Epidermal melanocyte (primary cell): ENCODE measurements at regions not wholly inside any gene's neighbourhood (a gene's known extent, or its start where the extent isn't known, plus 50 kb on each side); places are given as distances from the start of the nearest gene placed in this dataset.
"Not testable (repeated sequence)": the region's sequence is repeated elsewhere in the genome, so short reads cannot be mapped to it uniquely, and the experiment has no call there.

ENCODE experiments used
- DNase-seq: peaks from one replicate; pipeline ENCODE4 v3.0.0; 2011; ENCODE audit warnings: low spot score; ENCODE audit not compliant: insufficient read length

DNA sequence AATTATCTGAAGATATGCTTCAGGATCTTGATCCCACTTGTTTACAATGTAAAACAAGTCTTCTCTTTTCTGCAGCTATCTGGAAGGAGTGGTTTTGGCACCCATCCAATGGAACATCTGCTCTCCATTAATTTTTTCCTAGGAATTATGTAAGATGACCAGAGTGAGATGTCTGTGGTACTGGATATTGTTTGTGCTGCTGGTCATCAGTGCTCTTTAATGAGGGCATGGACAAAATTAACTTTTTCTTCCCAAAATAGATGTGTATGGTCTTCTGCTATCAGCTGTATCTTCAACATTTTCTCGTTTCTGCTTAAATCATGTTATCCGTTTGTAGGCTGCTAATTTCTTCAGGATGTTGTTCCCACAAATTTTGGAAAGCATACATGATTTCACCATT lies 415.4 kb upstream of the KLHL1 start:
- no peak for DNase-seq

- DNase-seq, result no peak
These were observed 412.2 kb upstream of the KLHL1 start for GRCh38 chr13:70520275-70521036.

GRCh38 chr13:70518081-70518480 lies 409.8 kb upstream of the KLHL1 start:
- no peak for DNase-seq

DNA sequence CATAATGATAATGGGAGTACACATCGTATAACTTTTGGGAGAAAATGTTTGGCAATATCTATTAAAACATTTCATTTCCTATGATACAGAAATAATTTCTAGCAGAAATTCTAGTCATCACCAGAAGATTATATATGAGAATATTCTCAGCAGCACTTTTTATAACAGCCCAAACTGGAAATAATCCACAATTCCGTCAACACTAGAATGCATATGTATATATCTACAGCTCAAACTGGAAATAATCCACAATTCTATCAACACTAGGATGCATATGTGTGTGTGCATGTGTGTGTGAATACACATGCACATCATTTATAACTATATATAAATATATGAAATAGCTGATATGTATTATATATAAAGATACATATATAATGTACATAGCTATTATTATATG lies 408.0 kb upstream of the KLHL1 start:
- no peak for DNase-seq

- not testable (repeated sequence) for DNase-seq
These were observed 403.7 kb upstream of the KLHL1 start for GRCh38 chr13:70511861-70512417.

GRCh38 chr13:70505809-70506208 lies 397.6 kb upstream of the KLHL1 start:
- DNase-seq, result no peak

DNA sequence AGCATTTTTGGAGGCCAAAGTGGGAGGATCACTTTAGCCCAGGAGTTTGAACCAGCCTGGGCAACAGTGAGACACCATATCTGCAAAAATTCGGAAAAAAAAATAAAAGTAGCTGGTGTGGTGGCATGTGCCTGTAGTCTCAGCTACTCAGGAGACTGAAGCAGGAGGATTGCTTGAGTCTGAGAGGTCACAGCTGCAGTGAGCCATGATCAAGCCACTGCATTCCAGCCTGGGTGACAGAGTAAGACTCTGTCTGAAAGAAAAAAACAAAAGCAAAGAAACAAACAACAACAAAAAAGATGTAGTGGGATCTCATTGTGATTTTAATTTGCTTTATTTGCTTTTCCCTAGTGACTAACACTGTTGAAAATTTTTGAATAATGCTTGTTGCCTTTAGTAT lies 394.7 kb upstream of the KLHL1 start:
- DNase-seq, result no peak

DNA sequence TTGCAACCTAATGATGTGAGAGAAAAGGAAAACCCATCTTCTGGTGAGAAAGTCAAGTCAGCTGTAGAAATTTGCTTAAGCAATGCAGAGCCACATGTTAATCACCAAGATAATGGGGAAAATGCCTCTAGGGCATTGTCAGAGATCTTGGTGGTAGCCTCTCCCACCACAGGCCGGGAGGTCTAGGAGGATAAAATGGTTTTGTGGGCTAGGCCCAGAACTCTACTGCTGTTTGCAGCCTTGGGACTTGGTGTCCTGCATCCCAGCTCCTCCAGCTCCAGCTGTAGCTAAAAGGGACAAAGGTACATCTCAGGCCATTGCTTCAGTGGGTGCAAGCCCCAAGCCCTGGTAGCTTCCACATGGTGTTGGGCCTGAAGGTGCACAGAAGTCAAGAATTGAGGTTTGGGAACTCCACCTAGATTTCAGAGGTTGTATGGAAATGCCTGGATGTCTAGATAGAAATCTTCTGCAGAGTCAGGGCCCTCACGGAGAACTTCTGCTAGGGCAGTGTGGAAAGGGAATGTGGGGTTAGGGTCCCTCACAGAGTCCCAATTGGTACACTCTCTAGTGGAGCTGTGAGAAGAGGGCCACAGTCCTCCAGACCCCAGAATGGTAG lies 382.2 kb upstream of the KLHL1 start:
- DNase-seq, result no peak

GRCh38 chr13:70484931-70485330 lies 376.7 kb upstream of the KLHL1 start:
- no peak for DNase-seq

GRCh38 chr13:70483599-70484276 lies 375.5 kb upstream of the KLHL1 start:
- no peak for DNase-seq

DNA sequence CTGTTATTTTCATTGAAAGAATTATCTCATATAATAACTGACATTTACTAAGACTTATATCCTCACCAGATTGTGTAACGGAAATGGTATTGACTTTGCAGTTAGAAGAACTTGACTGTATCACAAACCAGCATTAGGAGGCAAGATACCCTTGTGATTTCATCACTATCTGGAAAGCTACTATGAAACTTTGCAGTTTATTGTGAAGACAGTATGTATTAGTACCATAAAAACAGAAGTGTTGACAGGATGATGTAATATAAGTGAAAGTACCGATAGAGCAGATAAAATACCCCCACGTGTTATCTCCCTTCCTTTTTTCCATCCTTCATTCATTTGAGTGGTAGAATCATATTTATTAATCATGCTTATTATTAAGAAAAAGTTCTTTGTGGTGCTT lies 365.7 kb upstream of the KLHL1 start:
- no peak for DNase-seq

DNA sequence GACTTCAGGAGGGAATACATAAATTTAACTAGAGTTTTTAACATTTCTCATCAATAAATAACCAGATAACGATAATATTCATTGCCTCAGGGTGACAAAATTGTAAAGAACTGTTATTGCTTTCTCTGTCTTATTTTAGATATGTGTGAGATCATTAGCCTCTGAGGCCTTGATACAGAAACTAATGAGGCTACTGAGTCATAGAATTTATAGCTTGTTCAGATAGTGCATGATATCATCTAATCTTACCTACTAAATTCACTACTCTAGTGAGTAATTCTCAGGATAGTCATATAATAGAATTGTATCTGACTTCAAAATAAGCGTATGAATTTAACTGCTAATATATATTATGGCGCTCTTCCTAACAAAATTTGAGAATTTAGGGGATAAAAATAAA lies 360.8 kb upstream of the KLHL1 start:
- DNase-seq, result no peak

GRCh38 chr13:70457474-70457873 lies 349.2 kb upstream of the KLHL1 start:
- DNase-seq, result no peak

GRCh38 chr13:70448820-70449219 lies 340.6 kb upstream of the KLHL1 start:
- DNase-seq, result no peak

GRCh38 chr13:70432276-70432805 lies 324.1 kb upstream of the KLHL1 start:
- DNase-seq, result no peak

- no peak for DNase-seq
These were observed 322.0 kb upstream of the KLHL1 start for GRCh38 chr13:70430256-70430655.

GRCh38 chr13:70424928-70425327 lies 316.7 kb upstream of the KLHL1 start:
- no peak for DNase-seq

GRCh38 chr13:70424428-70424827 lies 316.2 kb upstream of the KLHL1 start:
- DNase-seq, result no peak

- DNase-seq, result no peak
These were observed 306.9 kb upstream of the KLHL1 start for GRCh38 chr13:70415136-70415535.

- DNase-seq, result no peak
These were observed 300.6 kb upstream of the KLHL1 start for GRCh38 chr13:70408865-70409264.

DNA sequence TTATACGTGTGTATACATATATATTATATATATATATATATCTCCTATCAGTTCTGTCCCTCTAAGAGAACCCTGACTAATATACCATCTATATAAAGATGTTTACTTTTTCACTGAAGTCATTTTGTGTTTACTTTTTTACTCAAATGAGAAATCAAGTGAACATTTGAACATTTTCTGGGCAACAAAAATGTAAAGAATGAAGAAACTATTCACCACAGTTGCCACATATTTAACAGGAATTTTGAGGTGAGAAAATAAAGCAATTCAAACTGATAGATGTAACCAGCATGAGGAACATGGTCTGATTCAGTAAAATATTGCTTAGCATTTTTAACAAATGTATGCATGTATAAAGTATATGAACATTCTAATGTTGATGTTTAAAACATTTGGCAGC lies 299.2 kb upstream of the KLHL1 start:
- DNase-seq, result no peak

GRCh38 chr13:70405266-70405665 lies 297.0 kb upstream of the KLHL1 start:
- no peak for DNase-seq
